ENCODE measurements at regions not wholly inside any gene's neighbourhood (a gene's known extent, or its start where the extent isn't known, plus 50 kb on each side); places are given as distances from the start of the nearest gene placed in this dataset.
"Not testable (repeated sequence)": the region's sequence is repeated elsewhere in the genome, so short reads cannot be mapped to it uniquely, and the experiment has no call there.

DNA sequence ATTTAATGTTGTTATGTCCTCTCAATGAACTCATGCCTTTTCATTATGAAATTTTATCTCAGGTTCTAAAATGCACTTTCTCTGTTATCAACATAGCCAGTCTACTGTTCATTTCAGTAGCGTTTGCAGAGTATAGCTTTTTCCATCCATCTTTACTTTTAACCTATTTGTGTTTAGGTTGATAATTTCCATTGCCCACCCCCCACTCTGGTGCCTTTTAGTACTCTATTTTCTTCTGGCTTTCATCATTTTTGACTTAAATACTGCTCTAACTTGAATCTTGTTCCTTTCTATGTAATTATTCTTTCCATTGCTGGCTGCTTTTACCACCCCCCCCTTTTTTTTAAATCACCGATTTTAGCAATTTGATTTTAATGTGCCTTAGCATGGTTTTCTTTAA, 585.0 kb upstream of the LRATD1 start:
- DNase-seq (ENCODE audit: low read depth in 2 of 2): no peak

DNA sequence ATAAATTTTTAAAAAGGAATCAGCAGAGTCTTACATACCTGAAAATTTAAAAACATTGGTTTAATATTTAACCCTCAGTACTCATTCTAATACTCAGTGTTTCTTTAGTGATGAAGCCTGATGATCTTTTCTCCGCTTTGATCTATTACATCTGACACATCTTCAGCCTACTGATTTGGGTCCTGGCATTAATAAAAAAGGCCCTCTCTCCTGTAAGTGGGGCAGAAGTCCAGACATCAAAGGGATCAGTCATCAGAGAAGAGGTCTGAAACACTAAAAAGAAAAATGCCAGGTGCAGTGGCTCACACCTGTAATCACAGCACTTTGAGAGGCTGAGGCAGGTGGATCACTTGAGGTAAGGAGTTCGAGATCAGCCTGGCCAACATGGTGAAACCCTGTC, 581.1 kb upstream of the LRATD1 start:
- DNase-seq (ENCODE audit: low read depth in 2 of 2): no peak

DNA sequence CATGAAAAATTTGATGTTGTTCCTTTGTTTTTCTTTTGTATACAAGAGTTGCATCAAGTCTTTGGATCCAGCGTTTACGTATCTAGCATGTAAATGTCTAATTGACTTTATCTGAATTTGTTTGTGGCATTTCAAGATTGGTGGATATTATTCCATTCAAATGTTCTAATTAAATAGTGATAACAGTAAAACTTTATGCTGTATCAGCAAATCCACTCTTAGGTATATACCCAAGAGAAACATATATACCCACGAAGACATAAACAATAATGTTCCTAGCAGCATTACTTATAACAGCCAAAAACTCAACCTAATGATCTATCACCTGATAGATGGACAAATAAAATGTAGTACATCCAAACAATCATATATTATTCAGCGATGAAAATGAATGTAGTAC, 579.4 kb upstream of the LRATD1 start:
- no peak for DNase-seq (ENCODE audit: low read depth in 2 of 2)

DNA sequence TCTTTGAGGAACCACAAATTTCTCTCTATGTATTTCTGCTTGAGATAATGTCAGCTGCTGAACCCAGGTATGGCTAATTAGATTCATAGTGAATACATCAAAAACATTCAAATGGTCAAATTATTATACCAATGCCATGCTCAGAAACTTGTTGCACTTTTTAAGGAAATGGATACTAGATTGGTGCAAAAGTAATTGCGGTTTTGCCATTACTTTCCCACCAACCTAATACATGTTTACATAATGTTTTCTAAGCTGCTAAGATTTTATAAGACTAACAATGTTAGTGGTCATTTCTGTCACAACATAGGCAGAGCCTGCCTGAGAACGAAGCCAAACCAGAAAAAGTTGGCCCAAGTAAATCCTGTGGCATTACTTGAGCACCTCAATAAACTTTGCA, 568.2 kb upstream of the LRATD1 start:
- DNase-seq (ENCODE audit: low read depth in 2 of 2): no peak

DNA sequence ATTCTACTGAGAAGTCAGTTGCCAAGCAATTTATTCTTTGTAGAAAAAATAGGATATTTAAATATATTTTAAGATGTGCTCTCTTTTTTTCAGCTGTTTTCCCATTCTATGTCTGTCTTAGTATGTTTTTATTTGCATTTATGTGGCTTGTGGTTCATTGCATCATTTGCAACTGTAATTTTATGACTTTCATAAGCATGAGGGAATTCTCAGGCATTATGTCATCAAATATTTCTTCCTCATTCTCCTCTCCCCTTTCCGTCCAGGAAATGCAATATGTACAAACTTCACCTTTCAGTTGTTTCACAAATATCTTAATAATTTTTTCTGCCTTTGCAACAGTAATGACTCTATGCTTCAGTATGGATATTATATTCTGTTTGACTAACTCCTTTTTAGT, 560.2 kb upstream of the LRATD1 start:
- DNase-seq (ENCODE audit: low read depth in 2 of 2): no peak

DNA sequence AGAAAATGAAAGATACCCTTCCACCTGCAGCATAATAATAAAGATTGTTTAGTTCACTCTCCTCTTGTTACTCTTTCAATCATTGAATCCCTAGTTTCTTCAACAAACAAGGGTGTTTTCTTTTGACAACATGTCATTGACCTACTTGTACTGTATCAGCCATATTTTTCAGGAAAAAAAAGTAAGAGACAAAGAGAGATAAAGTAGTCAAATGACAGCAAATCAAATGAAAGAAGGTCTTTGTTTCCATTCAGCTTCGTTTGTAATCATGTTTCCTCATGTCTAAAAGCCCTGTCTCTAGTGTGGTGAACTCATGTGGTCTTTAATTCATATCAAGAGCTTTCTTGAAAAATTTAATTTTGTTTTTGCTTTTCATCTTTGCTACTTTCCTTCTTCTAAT, 557.8 kb upstream of the LRATD1 start:
- DNase-seq (ENCODE audit: low read depth in 2 of 2): no peak

DNA sequence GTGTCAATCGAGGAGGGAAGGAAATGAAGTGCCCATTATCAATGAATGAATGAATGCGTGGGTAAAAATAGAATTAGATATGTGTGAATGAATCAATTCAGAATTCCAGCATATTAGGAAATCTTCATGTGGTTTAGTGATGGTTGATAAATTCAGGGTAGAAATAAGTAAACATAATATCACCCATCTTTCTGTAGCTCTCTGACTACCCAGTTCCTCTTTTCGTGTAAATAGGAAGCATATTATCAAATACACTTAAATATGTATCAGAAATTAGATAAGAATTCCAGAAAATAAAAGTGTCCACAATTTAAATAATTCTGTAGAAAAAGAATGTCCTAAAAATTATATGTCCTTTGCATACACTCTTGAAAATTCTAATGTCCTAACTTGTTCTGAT, 552.9 kb upstream of the LRATD1 start:
- no peak for DNase-seq (ENCODE audit: low read depth in 2 of 2)

DNA sequence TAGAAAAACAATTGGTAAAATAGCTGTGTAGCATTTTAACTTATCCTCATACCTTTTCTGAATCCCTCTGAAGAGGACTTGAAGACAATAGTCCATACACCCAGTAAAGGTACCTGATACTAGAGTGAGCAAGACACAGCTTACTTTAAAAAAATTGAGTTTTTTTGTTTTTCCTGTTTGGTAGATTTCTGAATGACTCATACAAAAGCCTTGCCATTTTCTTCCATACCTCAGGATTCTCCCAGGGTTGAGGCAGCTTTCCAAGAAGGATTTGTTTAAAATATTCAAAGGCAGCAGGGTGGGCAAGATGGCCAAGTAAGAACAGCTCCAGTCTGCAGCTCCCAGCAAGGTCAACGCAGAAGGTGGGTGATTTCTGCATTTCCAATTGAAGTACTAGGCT, 551.0 kb upstream of the LRATD1 start:
- DNase-seq (ENCODE audit: low read depth in 2 of 2): no peak

DNA sequence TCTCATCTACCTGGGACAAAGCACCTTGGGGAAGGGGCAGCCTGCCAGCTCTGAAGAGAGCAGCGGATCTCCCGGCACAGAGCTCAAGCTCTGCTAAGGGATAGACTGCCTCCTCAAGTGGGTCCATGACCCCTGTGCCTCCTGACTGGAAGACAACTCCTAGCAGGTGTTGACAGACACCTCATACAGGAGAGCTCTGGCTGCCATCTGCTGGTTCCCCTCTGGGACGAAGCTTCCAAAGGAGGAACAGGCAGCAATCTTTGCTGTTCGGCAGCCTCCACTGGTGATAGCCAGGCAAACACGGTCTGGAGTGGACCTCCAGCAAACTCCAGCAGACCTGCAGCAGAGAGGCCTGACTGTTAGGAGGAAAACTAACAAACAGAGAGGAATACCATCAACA, 549.9 kb upstream of the LRATD1 start:
- no peak for DNase-seq (ENCODE audit: low read depth in 2 of 2)

DNA sequence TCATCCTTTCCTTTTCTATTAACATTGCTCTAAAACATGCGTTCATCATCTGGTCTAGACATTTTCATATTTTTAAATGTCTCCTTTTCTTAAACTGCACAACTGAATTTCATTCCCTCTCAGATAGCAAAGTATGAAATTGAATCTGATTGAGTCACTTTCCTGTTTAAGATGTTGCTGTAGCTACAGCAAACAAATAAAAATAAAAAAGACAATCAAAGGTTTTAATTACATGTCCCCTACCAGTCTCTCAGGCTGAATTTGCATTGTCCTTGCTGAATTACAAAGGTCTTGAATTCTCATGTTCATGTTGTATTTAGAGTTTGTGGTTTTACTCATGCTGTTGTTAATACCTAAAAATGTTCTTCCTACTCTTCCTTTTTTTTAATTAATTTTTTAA, 537.9 kb upstream of the LRATD1 start:
- no peak for DNase-seq (ENCODE audit: low read depth in 2 of 2)

DNA sequence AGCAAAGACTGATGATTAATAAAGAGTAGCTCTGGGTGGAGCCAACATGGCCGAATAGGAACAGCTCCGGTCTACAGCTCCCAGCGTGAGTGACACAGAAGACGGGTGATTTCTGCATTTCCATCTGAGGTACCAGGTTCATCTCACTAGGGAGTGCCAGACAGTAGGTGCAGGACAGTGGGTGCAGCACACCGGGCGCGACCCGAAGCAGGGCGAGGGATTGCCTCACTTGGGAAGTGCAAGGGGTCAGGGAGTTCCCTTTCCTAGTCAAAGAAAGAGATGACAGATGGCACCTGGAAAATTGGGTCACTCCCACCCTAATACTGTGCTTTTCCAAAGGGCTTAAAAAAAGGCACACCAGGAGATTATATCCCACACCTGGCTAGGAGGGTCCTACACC, 533.4 kb upstream of the LRATD1 start:
- not testable (repeated sequence) for DNase-seq (ENCODE audit: low read depth in 2 of 2)

DNA sequence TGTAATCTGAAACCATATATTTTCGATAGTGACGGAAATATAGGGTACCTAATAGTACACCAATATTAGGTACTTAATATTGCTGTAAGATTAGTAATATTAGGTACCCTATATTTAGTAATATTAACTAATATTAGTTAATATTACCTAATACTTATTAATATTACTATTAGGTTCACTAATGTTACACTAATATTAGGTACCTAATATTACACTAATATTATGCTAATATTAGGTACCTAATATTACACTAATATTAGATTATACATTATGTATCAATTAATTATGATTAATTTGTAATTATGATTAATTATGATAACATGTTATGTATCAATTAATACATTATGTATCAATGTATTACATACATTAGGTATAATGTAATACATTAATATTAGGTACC, 518.2 kb upstream of the LRATD1 start:
- DNase-seq (ENCODE audit: low read depth in 2 of 2): no peak

DNA sequence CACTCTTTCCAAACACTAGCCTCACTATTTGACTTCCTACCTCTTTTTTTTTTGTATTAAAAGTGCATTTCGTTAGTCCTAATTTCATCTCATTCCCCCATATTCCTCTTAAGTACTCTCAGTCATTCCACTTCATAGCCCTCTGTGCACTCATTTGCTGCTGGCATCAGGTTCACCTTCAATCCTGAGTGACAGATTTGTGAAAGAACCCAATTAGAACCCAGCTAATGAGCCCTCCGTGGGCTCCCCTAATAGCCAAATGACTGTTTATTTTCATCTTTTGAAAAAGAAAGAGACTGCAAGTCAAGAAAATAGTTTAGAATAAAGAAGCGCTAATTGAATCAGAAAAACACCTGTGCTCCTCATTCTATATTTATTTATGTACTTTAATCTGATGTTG, 512.1 kb upstream of the LRATD1 start:
- DNase-seq (ENCODE audit: low read depth in 2 of 2): no peak

DNA sequence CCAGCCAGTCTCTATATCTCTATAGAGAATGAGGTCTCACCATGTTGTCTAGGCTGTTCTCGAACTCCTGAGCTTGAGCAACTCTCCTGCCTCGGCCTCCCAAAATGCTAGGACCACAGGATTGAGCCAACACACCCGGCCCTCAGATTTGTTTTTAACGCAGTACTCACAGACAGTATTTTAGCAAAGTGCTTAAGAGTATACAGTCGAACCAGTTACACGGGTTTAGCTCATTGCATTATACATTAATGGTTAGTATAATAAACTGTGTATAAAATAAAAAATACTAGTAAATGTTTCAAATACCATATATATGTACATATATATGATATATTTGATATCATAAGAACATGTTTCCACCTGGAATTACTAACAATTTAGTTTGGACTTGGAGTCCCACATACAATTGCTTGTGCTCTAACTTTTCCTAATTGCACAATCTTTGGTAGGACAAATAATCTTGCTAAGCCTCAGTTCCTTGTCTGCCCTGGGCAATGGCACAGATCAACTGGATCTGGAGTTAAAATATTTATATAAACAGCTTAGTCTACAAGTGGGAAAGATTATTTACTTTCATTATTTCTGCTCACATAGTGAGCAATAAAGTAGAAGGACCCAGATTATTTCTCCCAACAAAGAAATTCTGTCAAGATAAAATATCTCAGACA, 508.9 kb upstream of the LRATD1 start:
- no peak for DNase-seq (ENCODE audit: low read depth in 2 of 2)

DNA sequence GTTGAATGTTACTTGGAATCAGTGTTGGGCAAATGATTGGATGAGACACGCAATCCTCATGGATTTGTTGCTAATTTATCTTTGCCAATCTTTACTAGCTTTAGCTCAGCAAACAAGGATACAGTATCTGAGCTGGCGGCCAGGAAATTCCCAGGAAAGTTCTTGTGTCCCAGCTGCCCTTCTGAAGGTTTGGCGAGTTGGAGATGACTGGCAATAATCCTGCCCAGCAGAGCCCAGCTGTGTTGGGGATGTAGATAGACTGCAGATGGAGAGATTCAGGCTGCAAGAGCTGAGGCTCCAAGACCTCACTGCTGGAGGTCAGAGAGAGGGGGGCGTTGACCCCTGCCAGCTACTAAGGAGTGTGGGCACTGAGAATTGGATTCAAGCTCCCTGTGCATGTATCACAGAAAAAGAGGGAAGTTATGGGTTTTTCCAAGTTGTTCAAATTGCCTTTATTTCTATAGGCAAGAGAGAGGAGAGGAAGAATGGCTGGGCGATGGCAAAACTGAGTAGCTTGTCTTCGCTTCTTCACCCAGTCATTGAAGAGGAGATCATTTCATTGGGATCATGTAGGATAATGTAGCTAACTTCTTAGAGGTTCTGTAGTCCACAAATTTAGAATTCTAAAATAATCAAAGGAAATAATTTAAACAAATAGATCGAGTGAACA, 506.8 kb upstream of the LRATD1 start:
- DNase-seq (ENCODE audit: low read depth in 2 of 2): no peak

DNA sequence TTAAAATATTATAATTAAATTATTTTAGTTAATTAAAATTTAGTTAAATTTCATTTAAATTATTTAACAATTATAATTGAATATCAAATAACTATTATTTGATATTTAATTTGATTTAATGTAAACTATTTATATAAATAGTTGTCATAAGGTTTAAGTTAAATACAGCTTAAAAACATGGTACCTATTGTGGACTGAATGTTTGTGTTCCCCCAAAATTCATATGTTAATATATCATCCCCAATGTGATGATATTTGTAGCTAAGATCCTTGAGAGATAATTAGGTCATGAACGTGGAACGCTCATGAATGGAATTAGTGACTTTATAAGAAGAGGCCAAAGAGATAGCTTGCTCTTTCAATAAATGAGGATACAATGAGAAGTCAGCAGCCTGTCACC, 505.7 kb upstream of the LRATD1 start:
- no peak for DNase-seq (ENCODE audit: low read depth in 2 of 2)

DNA sequence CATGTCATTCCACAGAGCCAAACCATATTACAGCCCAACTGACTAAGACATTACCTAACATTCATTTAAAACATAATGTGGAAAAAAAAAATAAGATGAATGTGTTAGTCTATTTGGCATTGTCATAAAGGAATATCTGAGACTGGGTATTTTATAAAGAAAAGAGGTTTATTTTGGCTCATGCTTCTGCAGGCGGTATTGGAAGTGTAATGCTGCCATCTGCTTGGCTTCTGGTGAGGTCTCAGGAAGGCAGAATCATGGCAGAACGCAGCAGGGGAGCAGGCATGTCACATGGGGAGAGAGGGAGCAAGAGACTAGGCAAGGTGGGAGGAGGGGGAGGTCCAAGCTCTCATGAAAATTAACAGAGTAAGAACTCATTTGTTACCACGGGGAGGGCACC, 504.8 kb upstream of the LRATD1 start:
- DNase-seq (ENCODE audit: low read depth in 2 of 2): no peak

DNA sequence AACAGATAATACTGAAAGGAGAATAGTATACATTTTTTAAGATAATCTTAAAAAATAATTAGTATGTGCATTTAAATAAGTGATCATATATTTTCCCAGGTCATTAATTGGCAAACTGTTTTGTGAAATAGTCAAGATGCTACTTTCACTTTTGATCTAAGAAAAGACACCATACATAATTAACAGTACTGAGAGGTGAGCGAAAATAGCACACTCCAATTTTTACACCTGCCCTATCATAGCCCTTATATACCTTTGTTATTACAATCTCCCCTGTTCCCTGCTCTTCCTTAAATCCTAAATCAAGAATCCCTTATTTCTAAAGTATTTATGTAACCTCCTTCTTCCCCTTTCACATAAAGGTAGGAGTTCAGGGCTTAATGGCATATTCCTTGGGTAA, 500.1 kb upstream of the LRATD1 start:
- no peak for DNase-seq (ENCODE audit: low read depth in 2 of 2)

DNA sequence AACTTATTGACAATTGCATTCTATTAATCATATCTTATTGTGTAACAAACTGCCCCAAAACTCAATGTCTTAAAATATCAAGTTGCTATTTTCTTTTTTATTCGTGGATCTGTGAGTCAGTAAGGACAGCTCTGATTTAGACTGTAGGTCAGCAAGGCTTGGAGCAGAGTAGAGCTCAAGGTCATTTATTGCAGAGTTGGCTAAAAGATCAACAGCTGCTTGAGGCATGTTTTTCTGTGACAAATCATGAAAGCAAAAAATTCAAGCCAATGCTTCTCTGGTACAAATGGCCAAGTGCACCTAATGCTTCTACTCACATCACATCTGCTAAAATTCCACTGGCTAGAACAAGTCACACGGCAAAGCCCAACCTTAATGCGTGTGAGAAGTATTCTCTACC, 497.7 kb upstream of the LRATD1 start:
- no peak for DNase-seq (ENCODE audit: low read depth in 2 of 2)

DNA sequence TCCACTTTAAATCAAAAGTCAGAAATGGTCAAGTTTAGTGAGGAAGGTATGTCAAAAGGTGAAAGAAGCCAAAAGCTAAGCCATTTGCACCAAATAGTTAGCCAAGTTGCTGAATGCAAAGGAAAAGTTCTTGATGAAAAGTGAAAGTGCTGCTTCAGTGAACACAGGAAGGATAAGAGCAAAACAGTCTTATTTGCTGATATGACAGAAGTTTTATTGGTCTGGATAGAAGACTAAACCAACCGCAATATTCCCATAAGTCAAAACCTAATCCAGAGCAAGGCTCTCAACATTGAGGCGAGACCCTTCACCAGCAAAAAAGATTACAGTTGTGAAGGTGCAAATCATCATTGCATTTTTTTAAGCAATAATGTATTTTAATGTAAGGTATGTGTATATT, 496.5 kb upstream of the LRATD1 start:
- DNase-seq (ENCODE audit: low read depth in 2 of 2): no peak

DNA sequence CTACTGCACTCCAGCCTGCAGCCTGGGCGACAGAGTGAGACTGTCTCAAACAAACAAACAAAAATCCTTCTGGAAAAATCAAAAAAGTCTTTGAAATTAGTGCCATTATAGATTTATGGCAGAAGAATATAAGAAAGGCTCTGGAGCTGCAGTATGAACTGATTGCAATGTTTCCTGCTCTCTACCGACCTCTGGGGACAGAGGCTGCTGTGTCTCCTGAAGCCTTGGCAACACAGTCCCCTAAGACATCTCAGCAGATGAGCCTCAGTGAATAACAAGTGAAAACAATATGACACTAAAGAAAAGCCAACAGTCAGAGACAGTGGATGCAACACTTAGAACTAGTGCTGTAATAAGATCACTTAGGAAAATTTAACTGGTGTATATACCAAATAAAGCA, 494.9 kb upstream of the LRATD1 start:
- DNase-seq (ENCODE audit: low read depth in 2 of 2): no peak

DNA sequence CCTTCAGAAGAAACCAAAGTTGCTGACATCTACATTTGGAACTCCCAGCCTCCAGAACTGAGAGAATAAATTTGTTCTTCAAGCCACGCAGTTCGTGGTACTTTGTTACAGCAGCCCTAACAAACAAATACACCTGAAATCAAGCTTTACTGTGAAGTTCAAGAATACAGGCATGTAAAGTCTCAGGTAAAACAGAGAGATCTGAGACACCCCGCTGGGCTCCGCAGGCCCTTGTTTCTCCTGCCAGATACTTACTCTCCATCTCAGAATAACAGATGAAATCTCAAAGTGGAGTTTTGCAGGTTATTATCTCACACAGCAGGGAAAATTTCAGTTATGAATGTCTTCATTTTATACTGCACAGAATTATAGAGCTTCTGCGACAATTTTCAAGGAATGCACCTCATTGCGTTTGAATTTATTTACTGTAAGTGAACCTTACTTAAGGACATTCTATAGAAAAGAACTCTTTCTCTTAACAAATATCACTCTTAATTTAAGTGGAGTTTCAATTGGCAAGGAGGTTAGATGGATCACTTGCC, 492.4 kb upstream of the LRATD1 start:
- no peak for DNase-seq (ENCODE audit: low read depth in 2 of 2)

DNA sequence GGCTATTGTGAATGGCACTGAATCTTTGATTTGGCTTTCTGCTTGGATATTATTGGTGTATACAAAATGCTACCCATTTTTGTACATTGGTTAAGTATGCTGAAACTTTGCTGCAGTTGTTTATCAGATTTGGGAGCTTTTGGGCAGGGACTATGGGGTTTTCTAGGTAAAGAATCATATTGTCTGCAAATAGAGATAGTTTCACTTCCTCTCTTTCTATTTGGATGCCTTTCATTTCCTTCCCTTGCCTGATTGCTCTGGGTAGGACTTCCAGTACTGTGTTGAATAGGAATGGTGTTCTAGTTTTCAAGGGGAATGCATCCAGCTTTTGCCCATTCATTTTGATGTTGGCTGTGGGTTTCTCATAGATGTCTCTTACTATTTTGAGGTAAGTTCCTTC, 489.1 kb upstream of the LRATD1 start:
- no peak for DNase-seq (ENCODE audit: low read depth in 2 of 2)

DNA sequence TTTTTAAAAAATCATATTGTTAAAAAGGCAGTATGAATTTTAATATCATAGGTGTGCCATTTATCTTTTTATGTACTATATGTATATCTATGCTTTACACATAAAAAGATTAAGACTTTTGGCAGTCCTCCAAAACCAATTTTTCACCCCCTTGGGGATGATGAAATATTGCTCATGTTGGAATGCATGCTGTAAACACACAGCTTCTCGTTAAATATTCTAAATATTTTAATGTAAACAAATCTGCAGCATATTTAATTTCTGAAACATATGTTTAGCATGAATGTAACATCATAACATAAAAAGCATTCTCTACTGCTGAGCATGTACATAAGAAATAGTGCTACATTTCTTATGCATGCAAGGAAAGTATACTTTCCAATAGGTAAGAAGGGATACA, 484.3 kb upstream of the LRATD1 start:
- DNase-seq (ENCODE audit: low read depth in 2 of 2): no peak
